ENCODE measurements at regions not wholly inside any gene's neighbourhood (a gene's known extent, or its start where the extent isn't known, plus 50 kb on each side); places are given as distances from the start of the nearest gene placed in this dataset.

- TF ChIP-seq POLR2A (IDR thresholded peaks at IDR 0.05) (no peak), CTCF (IDR thresholded peaks at IDR 0.05) (no peak)
These were observed 283.0 kb downstream of the RAB38 start for GRCh38 chr11:87892291-87892690.
